Spleen (tissue), 7 donors: ENCODE measurements at regions not wholly inside any gene's neighbourhood (a gene's known extent, or its start where the extent isn't known, plus 50 kb on each side); places are given as distances from the start of the nearest gene placed in this dataset.

Experiments used
- POLR2AphosphoS5 ChIP-seq, 3 donors: sonication (generic); formaldehyde crosslinking; IDR thresholded peaks; one replicate each; pipeline ENCODE4 v1.5.1; 2017; ENCODE audit warnings: antibody characterized with exemption in 3 of 3
- TF ChIP-seq, protein P1 (sequence below), 11 experiments: fragments of 200-600 bp in 7 of 11; fragments of 450-650 bp in 4 of 11; sonication (generic) in 4 of 11; IDR thresholded peaks in 8 of 11; conservative IDR thresholded peaks in 3 of 11; 1 replicate in 7 of 11; 2 replicates in 4 of 11; pipeline versions ENCODE4 v1.4.0 to v1.8.0; 2016 to 2021; ENCODE audit warnings: antibody characterized with exemption in 11 of 11, inconsistent platforms in 4 of 11, mild to moderate bottlenecking in 1 of 11
- donor health status: DM: no; HTN: no; CAD: no; lungs with moderate emphysema.
- donor health status: DM: no; HTN: no; CAD: no.
- donor health status: DM: no; HTN: no; CAD: no.

GRCh38 chr2:7427293-7428060, 510.3 kb downstream of the RNF144A start:
- TF ChIP-seq, protein P1, sequence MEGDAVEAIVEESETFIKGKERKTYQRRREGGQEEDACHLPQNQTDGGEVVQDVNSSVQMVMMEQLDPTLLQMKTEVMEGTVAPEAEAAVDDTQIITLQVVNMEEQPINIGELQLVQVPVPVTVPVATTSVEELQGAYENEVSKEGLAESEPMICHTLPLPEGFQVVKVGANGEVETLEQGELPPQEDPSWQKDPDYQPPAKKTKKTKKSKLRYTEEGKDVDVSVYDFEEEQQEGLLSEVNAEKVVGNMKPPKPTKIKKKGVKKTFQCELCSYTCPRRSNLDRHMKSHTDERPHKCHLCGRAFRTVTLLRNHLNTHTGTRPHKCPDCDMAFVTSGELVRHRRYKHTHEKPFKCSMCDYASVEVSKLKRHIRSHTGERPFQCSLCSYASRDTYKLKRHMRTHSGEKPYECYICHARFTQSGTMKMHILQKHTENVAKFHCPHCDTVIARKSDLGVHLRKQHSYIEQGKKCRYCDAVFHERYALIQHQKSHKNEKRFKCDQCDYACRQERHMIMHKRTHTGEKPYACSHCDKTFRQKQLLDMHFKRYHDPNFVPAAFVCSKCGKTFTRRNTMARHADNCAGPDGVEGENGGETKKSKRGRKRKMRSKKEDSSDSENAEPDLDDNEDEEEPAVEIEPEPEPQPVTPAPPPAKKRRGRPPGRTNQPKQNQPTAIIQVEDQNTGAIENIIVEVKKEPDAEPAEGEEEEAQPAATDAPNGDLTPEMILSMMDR (IDR thresholded peaks at IDR 0.05 in 8 of 11, conservative IDR thresholded peaks at IDR 0.05 in 3 of 11): peak; percentile 50 to 87 (median 78)
- no peak for TF ChIP-seq POLR2AphosphoS5 (IDR thresholded peaks at IDR 0.05)
